Endothelial cell (in vitro differentiated cells): ENCODE measurements at regions not wholly inside any gene's neighbourhood (a gene's known extent, or its start where the extent isn't known, plus 50 kb on each side); places are given as distances from the start of the nearest gene placed in this dataset.

Experiments used
- DNase-seq: peaks from one replicate; pipeline ENCODE4 v3.0.0; 2021; ENCODE audit warnings: low spot score
- H3K27ac Mint-ChIP-seq: one replicate; pipeline ENCODE4 v1.8.0; 2021; ENCODE audit warnings: mixed read lengths, inconsistent platforms; ENCODE audit not compliant: unreplicated experiment
- H3K27me3 Mint-ChIP-seq: one replicate; pipeline ENCODE4 v1.8.0; 2021; ENCODE audit warnings: mild to moderate bottlenecking, moderate library complexity, mixed read lengths, inconsistent platforms; ENCODE audit not compliant: unreplicated experiment
- H3K36me3 Mint-ChIP-seq: one replicate; pipeline ENCODE4 v1.8.0; 2021; ENCODE audit warnings: mild to moderate bottlenecking, low read depth, mixed read lengths, inconsistent platforms; ENCODE audit not compliant: unreplicated experiment
- H3K4me1 Mint-ChIP-seq: one replicate; pipeline ENCODE4 v1.8.0; 2021; ENCODE audit warnings: mild to moderate bottlenecking, mixed read lengths, inconsistent platforms; ENCODE audit not compliant: unreplicated experiment
- H3K4me3 Mint-ChIP-seq: one replicate; pipeline ENCODE4 v1.8.0; 2021; ENCODE audit warnings: mild to moderate bottlenecking, mixed read lengths, inconsistent platforms; ENCODE audit not compliant: unreplicated experiment
- H3K9me3 Mint-ChIP-seq: one replicate; pipeline ENCODE4 v1.8.0; 2021; ENCODE audit warnings: mixed read lengths, inconsistent platforms; ENCODE audit not compliant: unreplicated experiment
- TF ChIP-seq, protein P1 (sequence below): fragments of 200-600 bp; sonication (generic); IDR thresholded peaks from one replicate; pipeline ENCODE4 v1.5.0; 2021; ENCODE audit warnings: antibody characterized with exemption; ENCODE audit not compliant: unreplicated experiment

DNA sequence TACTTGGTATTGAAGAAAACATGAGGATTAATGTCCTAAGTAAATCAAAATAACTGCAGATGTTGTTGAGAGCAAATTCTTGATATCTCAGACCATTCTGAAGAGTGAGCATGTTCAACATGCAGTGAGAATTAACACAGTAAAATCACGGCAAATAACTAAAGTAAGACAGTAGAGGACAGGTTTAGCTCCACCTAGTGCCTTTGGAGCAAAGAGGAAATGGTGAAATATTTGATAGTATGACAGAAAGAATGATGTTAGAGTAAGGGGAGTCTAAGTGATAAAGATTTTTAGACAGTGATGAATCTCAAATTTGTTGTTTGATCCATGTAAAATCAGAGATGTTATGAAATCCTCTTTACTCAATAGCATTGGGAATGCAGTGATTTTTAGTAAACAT lies 424.2 kb downstream of the TMEM161B start:
- H3K27ac Mint-ChIP-seq = no peak overlapping the region
- DNase-seq = no peak
- H3K4me1 Mint-ChIP-seq = no peaks in the 10 kb centered on the region
- no peak overlapping the region for H3K4me3 Mint-ChIP-seq
- no peaks in the 10 kb centered on the region for H3K36me3 Mint-ChIP-seq
- H3K27me3 Mint-ChIP-seq = peaks cover 6% of the 10 kb centered on the region
- H3K9me3 Mint-ChIP-seq = no peaks in the 10 kb centered on the region
- TF ChIP-seq, protein P1, sequence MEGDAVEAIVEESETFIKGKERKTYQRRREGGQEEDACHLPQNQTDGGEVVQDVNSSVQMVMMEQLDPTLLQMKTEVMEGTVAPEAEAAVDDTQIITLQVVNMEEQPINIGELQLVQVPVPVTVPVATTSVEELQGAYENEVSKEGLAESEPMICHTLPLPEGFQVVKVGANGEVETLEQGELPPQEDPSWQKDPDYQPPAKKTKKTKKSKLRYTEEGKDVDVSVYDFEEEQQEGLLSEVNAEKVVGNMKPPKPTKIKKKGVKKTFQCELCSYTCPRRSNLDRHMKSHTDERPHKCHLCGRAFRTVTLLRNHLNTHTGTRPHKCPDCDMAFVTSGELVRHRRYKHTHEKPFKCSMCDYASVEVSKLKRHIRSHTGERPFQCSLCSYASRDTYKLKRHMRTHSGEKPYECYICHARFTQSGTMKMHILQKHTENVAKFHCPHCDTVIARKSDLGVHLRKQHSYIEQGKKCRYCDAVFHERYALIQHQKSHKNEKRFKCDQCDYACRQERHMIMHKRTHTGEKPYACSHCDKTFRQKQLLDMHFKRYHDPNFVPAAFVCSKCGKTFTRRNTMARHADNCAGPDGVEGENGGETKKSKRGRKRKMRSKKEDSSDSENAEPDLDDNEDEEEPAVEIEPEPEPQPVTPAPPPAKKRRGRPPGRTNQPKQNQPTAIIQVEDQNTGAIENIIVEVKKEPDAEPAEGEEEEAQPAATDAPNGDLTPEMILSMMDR = no peak

DNA sequence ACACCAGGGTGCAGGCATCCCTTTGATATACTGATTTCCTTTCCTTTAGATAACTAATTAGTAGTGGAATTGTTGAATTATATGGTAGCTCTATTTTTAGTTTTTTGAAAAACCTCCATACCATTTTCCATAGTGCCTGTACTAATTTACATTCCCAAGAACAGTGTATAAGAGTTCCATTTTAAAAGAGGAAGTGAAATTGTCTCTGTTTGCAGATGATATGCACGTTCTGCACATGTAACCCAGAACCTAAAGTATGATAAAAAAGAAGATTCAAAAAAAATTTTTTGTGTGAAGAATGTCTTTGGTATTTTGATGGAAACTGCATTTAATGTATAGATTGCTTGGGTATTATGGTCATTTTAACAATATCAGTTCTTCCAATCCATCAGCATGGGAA lies 424.0 kb upstream of the CCNH start:
- no peaks in the 10 kb centered on the region for H3K36me3 Mint-ChIP-seq
- DNase-seq = no peak
- H3K4me3 Mint-ChIP-seq = no peak overlapping the region
- H3K27me3 Mint-ChIP-seq = peaks cover 5% of the 10 kb centered on the region
- no peaks in the 10 kb centered on the region for H3K4me1 Mint-ChIP-seq
- TF ChIP-seq, protein P1 = no peak
- no peak overlapping the region for H3K27ac Mint-ChIP-seq
- no peaks in the 10 kb centered on the region for H3K9me3 Mint-ChIP-seq

DNA sequence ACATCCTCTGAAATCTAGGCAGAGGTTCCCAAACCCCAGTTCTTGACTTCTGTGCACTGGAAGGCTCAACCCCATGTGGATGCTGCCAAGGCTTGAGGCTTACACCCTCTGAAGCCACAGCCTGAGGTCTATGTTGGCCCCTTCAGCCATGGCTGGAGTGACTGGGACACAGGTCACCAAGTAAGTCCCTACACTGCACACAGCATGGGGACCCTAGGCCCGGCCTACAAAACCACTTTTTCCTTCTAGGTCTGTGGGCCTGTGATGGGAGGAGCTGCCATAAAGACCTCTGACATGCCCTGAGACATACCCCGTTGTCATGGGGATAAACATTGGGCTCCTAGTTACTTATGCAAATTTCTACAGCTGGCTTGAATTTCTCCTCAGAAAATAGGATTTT lies 418.8 kb upstream of the CCNH start:
- TF ChIP-seq, protein P1 = no peak
- no peak overlapping the region for H3K4me3 Mint-ChIP-seq
- peaks cover 3% of the 10 kb centered on the region for H3K27me3 Mint-ChIP-seq
- no peak overlapping the region for H3K27ac Mint-ChIP-seq
- no peaks in the 10 kb centered on the region for H3K9me3 Mint-ChIP-seq
- no peak for DNase-seq
- H3K4me1 Mint-ChIP-seq = no peaks in the 10 kb centered on the region
- no peaks in the 10 kb centered on the region for H3K36me3 Mint-ChIP-seq

DNA sequence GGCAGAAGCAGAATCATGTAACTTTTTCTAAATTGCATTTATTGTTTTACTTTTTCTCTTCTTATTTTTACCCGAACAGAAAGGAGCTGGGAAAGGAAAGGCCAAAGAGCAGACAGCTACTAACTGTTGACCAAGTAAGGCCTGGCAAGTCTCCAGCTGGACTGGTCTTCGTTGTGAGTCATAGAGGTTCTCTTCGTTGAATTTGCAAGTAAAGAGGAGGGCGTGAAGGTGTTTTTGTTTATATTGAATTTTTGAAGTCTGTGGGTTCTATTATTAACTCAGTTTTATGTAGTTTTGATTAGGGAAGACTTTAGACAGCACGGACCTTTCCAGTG lies 416.5 kb upstream of the CCNH start:
- no peaks in the 10 kb centered on the region for H3K9me3 Mint-ChIP-seq
- H3K27ac Mint-ChIP-seq = no peak overlapping the region
- no peaks in the 10 kb centered on the region for H3K36me3 Mint-ChIP-seq
- peaks cover 3% of the 10 kb centered on the region for H3K27me3 Mint-ChIP-seq
- H3K4me1 Mint-ChIP-seq = no peaks in the 10 kb centered on the region
- TF ChIP-seq, protein P1 = no peak
- DNase-seq = no peak
- no peak overlapping the region for H3K4me3 Mint-ChIP-seq

DNA sequence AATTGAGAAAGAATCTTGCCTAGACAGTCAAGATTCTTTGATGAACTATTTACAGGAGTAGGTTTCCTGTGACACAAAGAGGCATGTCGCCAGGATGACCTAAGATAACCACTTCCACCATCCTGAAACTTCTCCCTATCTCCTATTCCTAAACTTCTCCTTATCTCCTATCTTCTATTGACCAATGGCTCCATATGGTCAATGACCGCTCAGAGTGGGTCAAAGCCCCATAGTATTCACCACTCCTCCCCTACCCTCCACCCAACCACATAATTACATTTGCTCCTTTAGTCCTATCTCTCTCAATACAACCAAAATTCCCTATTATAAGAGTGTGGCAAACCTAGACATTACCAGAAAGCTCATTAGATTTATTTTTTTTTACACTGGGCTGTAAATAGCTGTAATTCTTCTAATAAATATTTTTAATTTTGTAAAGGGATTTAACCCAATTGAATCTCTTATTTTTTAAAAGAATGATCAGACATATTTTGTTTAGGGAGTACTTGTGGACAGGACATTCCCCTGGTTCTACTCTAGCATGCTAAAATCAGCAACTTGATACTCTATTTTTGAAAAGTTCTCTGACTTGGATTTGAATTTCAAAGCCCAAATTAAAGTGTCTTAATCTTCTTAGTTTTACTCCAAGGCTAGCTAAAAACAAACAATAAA lies 416.0 kb upstream of the CCNH start:
- Mint-ChIP-seq H3K9me3 (no peaks in the 10 kb centered on the region), H3K27me3 (peaks cover 3% of the 10 kb centered on the region), H3K4me3 (no peak overlapping the region), H3K4me1 (no peaks in the 10 kb centered on the region), H3K27ac (no peak overlapping the region), H3K36me3 (no peaks in the 10 kb centered on the region)
- no peak for DNase-seq
- TF ChIP-seq, protein P1 = no peak
